B cell (primary cell): ENCODE measurements at regions not wholly inside any gene's neighbourhood (a gene's known extent, or its start where the extent isn't known, plus 50 kb on each side); places are given as distances from the start of the nearest gene placed in this dataset.
A peak's percentile ranks its signal among the peaks of the same experiment; 100 is the strongest.

Experiments used
- ATAC-seq: fragments of 200-7000 bp; cut with Tn5 transposase; one replicate; pipeline ENCODE4 v1.10.0; 2021; ENCODE audit warnings: low read depth, mild to moderate bottlenecking, moderate number of reproducible peaks, moderate library complexity
- CTCF ChIA-PET: fragments of 350-600 bp; sonication (Branson Sonifier 250); formaldehyde crosslinking; loops from one replicate; lab custom pipeline; 2021; ENCODE audit warnings: antibody characterized with exemption, inconsistent platforms; lab: Charles Lee
- POLR2A ChIA-PET: fragments of 350-600 bp; sonication (Branson Sonifier 250); formaldehyde crosslinking; loops from one replicate; lab custom pipeline; 2021; ENCODE audit warnings: antibody characterized with exemption; lab: Charles Lee
- DNase-seq: peaks from one replicate; pipeline ENCODE4 v3.0.0; 2013
- H2AFZ ChIP-seq: 2 replicates; pipeline ENCODE4 v1.6.1; 2012; ENCODE audit warnings: mild to moderate bottlenecking, low read depth, low read length; ENCODE audit not compliant: insufficient read depth, poor library complexity, severe bottlenecking
- H3K27ac ChIP-seq, 2 donors: 1 replicate in 1 of 2; 2 replicates in 1 of 2; pipeline ENCODE4 v1.5.1; 2012 to 2013; ENCODE audit warnings: low read length in 2 of 2, mild to moderate bottlenecking in 2 of 2, moderate library complexity in 1 of 2
- H3K27me3 ChIP-seq, 4 experiments: fragments of 200-600 bp in 1 of 4; sonication (generic) in 1 of 4; replicated peaks in 1 of 4; 1 replicate in 2 of 4; 2 replicates in 2 of 4; pipeline versions ENCODE4 v1.6.1 to v1.7.0; 2013 to 2016; ENCODE audit warnings: low read length in 3 of 4, mild to moderate bottlenecking in 2 of 4, mixed read lengths in 1 of 4, moderate library complexity in 1 of 4; ENCODE audit not compliant: insufficient read depth in 4 of 4, control insufficient read depth in 3 of 4; ENCODE audit errors: control extremely low read depth in 1 of 4
- H3K36me3 ChIP-seq, 2 experiments: replicated peaks in 1 of 2; 1 replicate in 1 of 2; 2 replicates in 1 of 2; pipeline versions ENCODE4 v1.6.1 to v1.7.1; 2013; ENCODE audit warnings: low read length in 1 of 2; ENCODE audit not compliant: insufficient read depth in 2 of 2, control insufficient read depth in 1 of 2; ENCODE audit errors: control extremely low read depth in 1 of 2, extremely low read depth in 1 of 2
- H3K4me1 ChIP-seq, 2 donors: fragments of 200-600 bp in 1 of 2; sonication (generic) in 1 of 2; 1 replicate in 1 of 2; 2 replicates in 1 of 2; pipeline versions ENCODE4 v1.5.1 to v1.6.1; 2013 to 2017; ENCODE audit warnings: low read length in 2 of 2; ENCODE audit not compliant: control insufficient read depth in 2 of 2, insufficient read depth in 2 of 2
- H3K4me2 ChIP-seq: replicated peaks from 2 replicates; pipeline ENCODE3; 2012; ENCODE audit warnings: mild to moderate bottlenecking, low read depth, low read length; ENCODE audit not compliant: poor library complexity, severe bottlenecking
- H3K4me3 ChIP-seq, 5 experiments: fragments of 200-600 bp in 1 of 5; sonication (generic) in 1 of 5; 1 replicate in 3 of 5; 2 replicates in 2 of 5; pipeline versions ENCODE4 v1.5.1 to v1.7.0; 2011 to 2016; ENCODE audit warnings: low read length in 4 of 5, mild to moderate bottlenecking in 4 of 5, low read depth in 2 of 5, control low read depth in 1 of 5, moderate library complexity in 1 of 5; ENCODE audit not compliant: insufficient read depth in 1 of 5; ENCODE audit errors: control extremely low read depth in 1 of 5, extremely low read depth in 1 of 5
- H3K79me2 ChIP-seq: fragments of 200-600 bp; sonication (generic); one replicate; pipeline ENCODE4 v1.6.0; 2016; ENCODE audit warnings: low read length; ENCODE audit not compliant: control insufficient read depth, insufficient read depth
- H3K9ac ChIP-seq: fragments of 200-600 bp; sonication (generic); 2 replicates; pipeline ENCODE4 v1.6.1; 2017; ENCODE audit warnings: mild to moderate bottlenecking, low read length, moderate library complexity
- H3K9me3 ChIP-seq, 3 donors: one replicate each; pipeline versions ENCODE4 v1.6.1 to v1.7.1; 2013; ENCODE audit warnings: low read length in 2 of 3; ENCODE audit not compliant: control insufficient read depth in 2 of 3, insufficient read depth in 1 of 3; ENCODE audit errors: control extremely low read depth in 1 of 3
- H4K20me1 ChIP-seq: 2 replicates; pipeline ENCODE4 v1.6.0; 2012; ENCODE audit warnings: mild to moderate bottlenecking, low read length; ENCODE audit not compliant: insufficient read depth, control insufficient read depth, poor library complexity, severe bottlenecking
- H3K27ac Mint-ChIP-seq: one replicate; pipeline ENCODE4 v1.8.0; 2021; ENCODE audit warnings: mixed read lengths
- H3K27me3 Mint-ChIP-seq: one replicate; pipeline ENCODE4 v1.8.0; 2021; ENCODE audit warnings: mixed read lengths
- H3K4me1 Mint-ChIP-seq: one replicate; pipeline ENCODE4 v1.8.0; 2021; ENCODE audit warnings: mixed read lengths
- H3K4me3 Mint-ChIP-seq: one replicate; pipeline ENCODE4 v1.8.0; 2021; ENCODE audit warnings: mixed read lengths
- H3K9me3 Mint-ChIP-seq: one replicate; pipeline ENCODE4 v1.8.0; 2022; ENCODE audit warnings: mixed read lengths; ENCODE audit not compliant: insufficient read depth
- EZH2 ChIP-seq: IDR thresholded peaks from 2 replicates; pipeline ENCODE4 v1.6.1; 2012; ENCODE audit warnings: borderline replicate concordance, low read depth, mild to moderate bottlenecking, moderate library complexity, low read length; ENCODE audit not compliant: insufficient read depth, poor library complexity, severe bottlenecking
- WGBS: methylation state at CpG from one replicate; pipeline ENCODE4 v1.1.5; 2013; ENCODE audit warnings: missing lambda C conversion rate; ENCODE audit not compliant: insufficient coverage; 5-methylcytosine and 5-hydroxymethylcytosine counted together
- intact Hi-C: fragments of 100-400 bp; cut with micrococcal nuclease; formaldehyde crosslinking; loops from one replicate; pipeline ENCODE4 v1.10.0; 2022
- TF ChIP-seq, protein P1 (sequence below): fragments of 200-600 bp; IDR thresholded peaks from one replicate; pipeline ENCODE4 v1.8.0; 2022; ENCODE audit warnings: antibody characterized with exemption, mild to moderate bottlenecking

DNA sequence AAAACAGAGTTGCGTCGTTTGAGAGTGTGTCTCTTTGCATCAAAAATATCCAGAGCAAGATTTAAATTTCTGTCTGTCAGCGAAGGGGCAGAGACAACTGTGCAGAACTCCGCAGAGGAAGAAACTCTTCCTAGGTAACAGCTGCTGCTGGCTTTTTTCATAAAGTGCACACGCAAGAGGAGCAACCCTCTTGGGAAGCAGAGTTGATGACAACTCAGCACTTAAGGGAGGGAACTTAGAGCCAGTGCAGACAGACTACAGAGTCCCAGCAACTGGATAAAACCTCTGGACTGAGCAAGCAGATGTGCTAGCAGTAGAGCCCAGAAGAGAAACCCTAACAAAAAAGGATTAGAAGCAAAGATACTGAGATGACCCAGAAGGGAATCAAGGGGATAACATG, 337.1 kb downstream of the PCNX1 start:
- H3K9ac ChIP-seq, result no peak overlapping the region
- intact Hi-C loops, result no loop called here
- Mint-ChIP-seq H3K4me1 (peaks cover 23% of the 10 kb centered on the region), H3K27me3 (no peaks in the 10 kb centered on the region), H3K27ac (no peak overlapping the region), H3K4me3 (no peak overlapping the region), H3K9me3 (peaks cover 5% of the 10 kb centered on the region)
- H3K4me1 ChIP-seq, result peaks cover 13 to 20% of the 10 kb centered on the region in 2 donors
- TF ChIP-seq EZH2, result no peak
- TF ChIP-seq, protein P1, sequence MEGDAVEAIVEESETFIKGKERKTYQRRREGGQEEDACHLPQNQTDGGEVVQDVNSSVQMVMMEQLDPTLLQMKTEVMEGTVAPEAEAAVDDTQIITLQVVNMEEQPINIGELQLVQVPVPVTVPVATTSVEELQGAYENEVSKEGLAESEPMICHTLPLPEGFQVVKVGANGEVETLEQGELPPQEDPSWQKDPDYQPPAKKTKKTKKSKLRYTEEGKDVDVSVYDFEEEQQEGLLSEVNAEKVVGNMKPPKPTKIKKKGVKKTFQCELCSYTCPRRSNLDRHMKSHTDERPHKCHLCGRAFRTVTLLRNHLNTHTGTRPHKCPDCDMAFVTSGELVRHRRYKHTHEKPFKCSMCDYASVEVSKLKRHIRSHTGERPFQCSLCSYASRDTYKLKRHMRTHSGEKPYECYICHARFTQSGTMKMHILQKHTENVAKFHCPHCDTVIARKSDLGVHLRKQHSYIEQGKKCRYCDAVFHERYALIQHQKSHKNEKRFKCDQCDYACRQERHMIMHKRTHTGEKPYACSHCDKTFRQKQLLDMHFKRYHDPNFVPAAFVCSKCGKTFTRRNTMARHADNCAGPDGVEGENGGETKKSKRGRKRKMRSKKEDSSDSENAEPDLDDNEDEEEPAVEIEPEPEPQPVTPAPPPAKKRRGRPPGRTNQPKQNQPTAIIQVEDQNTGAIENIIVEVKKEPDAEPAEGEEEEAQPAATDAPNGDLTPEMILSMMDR, result no peak
- H3K27ac ChIP-seq, result no peak overlapping the region
- H3K79me2 ChIP-seq, result no peaks in the 10 kb centered on the region
- no peaks in the 10 kb centered on the region for H4K20me1 ChIP-seq
- WGBS, result 100% methylated on average over 4 of the region's 5 CpGs
- H3K4me2 ChIP-seq, result no peak overlapping the region
- no peak overlapping the region for H2AFZ ChIP-seq
- H3K27me3 ChIP-seq, result peaks cover 0 to 4% (median 0%) of the 10 kb centered on the region in 4 experiments
- H3K36me3 ChIP-seq, result no peaks in the 10 kb centered on the region
- ChIA-PET CTCF (no interaction called here), POLR2A (no interaction called here)
- peaks cover 0 to 3% (median 0%) of the 10 kb centered on the region in 3 donors for H3K9me3 ChIP-seq
- no peak overlapping the region for H3K4me3 ChIP-seq
- DNase-seq, result no peak
- no peak for ATAC-seq

- Histone ChIP-seq H3K4me2 (no peak overlapping the region), H3K27ac (no peak overlapping the region), H3K79me2 (no peaks in the 10 kb centered on the region), H2AFZ (no peak overlapping the region), H3K4me3 (no peak overlapping the region), H3K36me3 (no peaks in the 10 kb centered on the region), H3K9me3 (peaks cover 0 to 3% (median 0%) of the 10 kb centered on the region in 3 donors), H3K9ac (no peak overlapping the region), H3K27me3 (peaks cover 0 to 4% (median 0%) of the 10 kb centered on the region in 4 experiments), H4K20me1 (no peaks in the 10 kb centered on the region), H3K4me1 (peaks cover 13 to 20% of the 10 kb centered on the region in 2 donors)
- intact Hi-C loops, result no loop called here
- ChIA-PET CTCF (no interaction called here), POLR2A (interaction anchor here (0.6 kb wide), 1 partner anchor 75 kb away, joined by 3 read pairs; no protein-coding TSS in a partner anchor)
- ATAC-seq (no peak), DNase-seq (peak; percentile 17)
- 85% methylated on average over 6 of the region's 8 CpGs for WGBS
- peaks cover 20% of the 10 kb centered on the region for H3K4me1 Mint-ChIP-seq
- H3K27me3 Mint-ChIP-seq, result no peaks in the 10 kb centered on the region
- peak overlapping the region; percentile 27 for H3K27ac Mint-ChIP-seq
- H3K9me3 Mint-ChIP-seq, result peaks cover 5% of the 10 kb centered on the region
- TF ChIP-seq EZH2, result no peak
- TF ChIP-seq, protein P1, result no peak
- H3K4me3 Mint-ChIP-seq, result no peak overlapping the region
Measured at GRCh38 chr14:71245659-71246361, 338.6 kb downstream of the PCNX1 start.
